NCI-H510A (cell line): ENCODE measurements at regions not wholly inside any gene's neighbourhood (a gene's known extent, or its start where the extent isn't known, plus 50 kb on each side); places are given as distances from the start of the nearest gene placed in this dataset.

Source experiments
- DNase-seq: peaks from one replicate; lab custom pipeline; 2025; lab: John Stamatoyannopoulos, UW

- DNase-seq, result no peak
Observed at GRCh38 chr10:123494301-123494808, 171.8 kb upstream of the GPR26 start.

GRCh38 chr10:123496375-123496774 is 169.8 kb upstream of the GPR26 start:
- no peak for DNase-seq

- no peak for DNase-seq
Observed at GRCh38 chr10:123496996-123497660, 169.0 kb upstream of the GPR26 start.

- no peak for DNase-seq
Observed at GRCh38 chr10:123500110-123500509, 166.0 kb upstream of the GPR26 start.

- no peak for DNase-seq
Observed at GRCh38 chr10:123501148-123501547, 165.0 kb upstream of the GPR26 start.

- no peak for DNase-seq
Observed at GRCh38 chr10:123502983-123503382, 163.2 kb upstream of the GPR26 start.

GRCh38 chr10:123506455-123506854 is 159.7 kb upstream of the GPR26 start:
- DNase-seq, result no peak

- no peak for DNase-seq
Observed at GRCh38 chr10:123507298-123507697, 158.9 kb upstream of the GPR26 start.

GRCh38 chr10:123509338-123509737 is 156.8 kb upstream of the GPR26 start:
- DNase-seq, result no peak

GRCh38 chr10:123512901-123513775 is 153.0 kb upstream of the GPR26 start:
- no peak for DNase-seq

- DNase-seq, result no peak
Observed at GRCh38 chr10:123513870-123514269, 152.3 kb upstream of the GPR26 start.

- DNase-seq, result no peak
Observed at GRCh38 chr10:123514996-123515395, 151.2 kb upstream of the GPR26 start.

GRCh38 chr10:123515661-123516060 is 150.5 kb upstream of the GPR26 start:
- no peak for DNase-seq

GRCh38 chr10:123516291-123516690 is 149.9 kb upstream of the GPR26 start:
- DNase-seq, result no peak

GRCh38 chr10:123517426-123517825 is 148.7 kb upstream of the GPR26 start:
- DNase-seq, result no peak

GRCh38 chr10:123517901-123518300 is 148.3 kb upstream of the GPR26 start:
- DNase-seq, result no peak

- DNase-seq, result no peak
Observed at GRCh38 chr10:123518765-123519164, 147.4 kb upstream of the GPR26 start.

GRCh38 chr10:123519861-123520260 is 146.3 kb upstream of the GPR26 start:
- no peak for DNase-seq

GRCh38 chr10:123521076-123521475 is 145.1 kb upstream of the GPR26 start:
- no peak for DNase-seq

GRCh38 chr10:123521556-123521955 is 144.6 kb upstream of the GPR26 start:
- DNase-seq, result no peak

- DNase-seq, result no peak
Observed at GRCh38 chr10:123522702-123523312, 143.3 kb upstream of the GPR26 start.

- no peak for DNase-seq
Observed at GRCh38 chr10:123523833-123524232, 142.3 kb upstream of the GPR26 start.
